HG03378 (cell line): ENCODE measurements at regions not wholly inside any gene's neighbourhood (a gene's known extent, or its start where the extent isn't known, plus 50 kb on each side); places are given as distances from the start of the nearest gene placed in this dataset.
"Not testable (repeated sequence)": the region's sequence is repeated elsewhere in the genome, so short reads cannot be mapped to it uniquely, and the experiment has no call there.

Source experiments
- ATAC-seq: cut with Tn5 transposase; IDR thresholded peaks from one replicate; pipeline ENCODE4 v1.9.1; 2021; ENCODE audit warnings: mild to moderate bottlenecking, moderate library complexity; ENCODE audit not compliant: unreplicated experiment

GRCh38 chr3:187795207-187795960 is 50.1 kb upstream of the BCL6 start:
- no peak for ATAC-seq

DNA sequence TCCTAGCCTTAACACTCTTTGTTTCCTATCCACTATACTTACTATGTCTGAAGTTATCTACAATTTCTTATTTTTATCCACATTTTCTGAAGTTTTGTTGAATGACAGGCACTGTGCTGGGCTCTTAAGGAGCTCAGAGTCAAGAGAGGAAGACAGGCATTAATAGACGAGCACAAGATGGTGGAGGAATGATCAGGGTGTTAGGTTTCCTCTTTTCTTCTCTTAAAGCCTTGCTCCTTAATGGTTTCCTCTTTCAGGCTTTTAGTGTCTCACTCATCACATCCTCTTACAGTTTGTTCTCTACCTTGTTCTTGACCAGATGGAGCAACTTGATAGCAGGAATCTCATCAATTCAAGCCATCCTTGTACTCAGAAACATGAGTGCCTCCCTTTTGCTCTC is 52.9 kb upstream of the BCL6 start:
- ATAC-seq, result no peak

GRCh38 chr3:187798531-187799530 is 53.6 kb upstream of the BCL6 start:
- no peak for ATAC-seq

- ATAC-seq, result peak; percentile 54
Measured at GRCh38 chr3:187799942-187800641, 54.8 kb upstream of the BCL6 start.

DNA sequence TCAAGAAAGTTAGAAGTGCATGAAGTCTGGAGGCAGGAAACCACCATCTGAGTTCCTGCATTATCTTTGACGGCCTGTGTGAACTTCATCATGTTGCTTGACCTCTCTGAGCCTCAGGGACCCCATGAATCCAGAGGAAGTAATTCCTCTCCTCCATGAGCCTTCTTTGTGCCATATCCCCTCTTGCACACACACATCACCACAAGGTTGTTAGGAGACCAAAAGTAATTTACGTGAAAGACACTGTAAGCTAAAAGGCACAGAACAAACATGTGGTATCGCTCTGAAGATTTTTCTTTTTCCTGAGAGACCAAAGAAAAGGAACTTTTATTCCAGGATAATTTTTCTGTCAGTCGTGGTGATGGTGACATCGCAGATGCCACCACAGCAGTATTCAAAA is 55.9 kb upstream of the BCL6 start:
- ATAC-seq, result no peak

GRCh38 chr3:187802203-187802927 is 57.1 kb upstream of the BCL6 start:
- ATAC-seq, result no peak

DNA sequence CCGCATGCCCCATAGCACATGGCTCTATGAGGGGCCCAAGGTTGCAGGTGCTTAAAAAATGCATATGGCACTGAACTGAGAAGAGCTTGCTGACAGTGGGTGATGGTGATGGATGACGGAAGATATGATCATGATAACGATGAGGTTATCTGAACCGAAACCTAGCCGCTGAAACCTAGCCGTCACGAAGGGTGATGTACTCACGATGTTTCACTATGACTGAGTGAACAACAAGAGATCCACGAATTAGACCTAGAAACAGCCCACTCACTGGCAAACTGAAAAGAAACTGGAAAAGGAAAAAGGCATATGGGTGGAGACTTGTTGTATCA is 57.6 kb upstream of the BCL6 start:
- ATAC-seq, result peak; percentile 94

DNA sequence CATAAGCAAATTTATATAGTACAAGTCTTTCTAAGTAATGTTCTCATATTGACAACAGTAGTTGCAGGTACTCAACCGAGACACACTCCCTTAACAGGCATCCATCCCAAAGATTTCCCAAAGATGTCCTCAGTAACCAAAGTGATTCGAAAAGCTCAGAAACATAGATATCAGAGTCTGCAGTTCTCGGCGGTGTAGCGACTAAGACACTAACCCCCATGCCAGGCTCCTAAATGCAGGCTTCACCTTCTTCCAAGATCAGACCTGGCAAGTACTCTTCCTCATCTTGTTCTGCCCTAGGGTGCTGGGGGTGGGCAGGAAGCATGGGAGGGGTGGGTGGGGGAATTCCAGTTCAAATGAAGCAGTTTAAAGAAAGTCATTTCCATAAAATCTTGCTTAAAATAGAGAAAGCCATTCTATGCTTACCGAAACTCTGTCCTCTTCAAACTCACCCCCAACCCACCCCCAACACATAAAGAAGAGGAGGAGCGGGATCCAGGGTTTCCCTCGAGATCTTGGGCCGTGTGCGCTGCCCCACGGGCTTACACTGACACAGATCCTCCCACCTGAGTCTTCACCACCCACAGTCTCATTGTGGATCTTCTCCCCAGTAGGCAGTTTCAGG is 59.0 kb upstream of the BCL6 start:
- ATAC-seq, result no peak

DNA sequence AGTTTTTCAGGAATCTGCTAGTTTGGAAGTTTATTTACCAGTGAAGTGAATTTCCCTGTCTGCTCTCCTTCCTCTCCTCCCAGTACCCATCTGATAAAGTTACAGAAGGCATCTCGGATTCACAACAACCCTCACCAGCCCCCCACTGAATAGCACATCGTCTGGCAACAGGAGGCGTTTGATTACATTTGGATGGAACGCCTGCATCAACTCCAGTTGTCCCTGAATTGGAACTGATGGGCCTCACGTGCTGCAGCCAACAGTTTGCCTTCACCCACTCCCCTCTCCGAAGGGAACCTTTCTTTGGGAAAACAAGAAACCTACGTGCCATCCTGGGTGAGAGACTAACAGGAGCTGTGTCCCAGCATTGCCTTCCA is 59.5 kb upstream of the BCL6 start:
- ATAC-seq, result no peak

DNA sequence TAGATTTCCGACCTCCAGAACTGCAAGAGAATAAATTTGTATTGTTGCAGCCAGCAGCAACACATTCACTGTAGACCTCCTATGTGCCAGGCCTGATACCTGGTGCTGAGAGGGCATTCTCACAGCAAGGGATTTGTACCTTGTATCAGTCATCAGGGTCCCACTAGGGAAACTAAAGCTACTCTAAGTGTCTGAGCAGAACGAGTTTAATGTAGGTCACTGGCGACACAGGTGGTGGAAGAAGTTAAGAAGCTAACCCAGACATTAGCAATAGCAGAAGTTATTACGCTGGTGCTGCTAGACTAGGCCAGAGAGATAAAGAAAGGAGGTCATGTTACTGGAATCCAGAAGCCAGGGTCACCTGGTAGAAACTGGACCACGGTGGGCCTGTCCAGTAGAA is 60.5 kb upstream of the BCL6 start:
- ATAC-seq, result no peak

- ATAC-seq, result peak; percentile 43
Measured at GRCh38 chr3:187807086-187807862, 62.0 kb upstream of the BCL6 start.

- ATAC-seq, result no peak
Measured at GRCh38 chr3:187808527-187808895, 63.2 kb upstream of the BCL6 start.

DNA sequence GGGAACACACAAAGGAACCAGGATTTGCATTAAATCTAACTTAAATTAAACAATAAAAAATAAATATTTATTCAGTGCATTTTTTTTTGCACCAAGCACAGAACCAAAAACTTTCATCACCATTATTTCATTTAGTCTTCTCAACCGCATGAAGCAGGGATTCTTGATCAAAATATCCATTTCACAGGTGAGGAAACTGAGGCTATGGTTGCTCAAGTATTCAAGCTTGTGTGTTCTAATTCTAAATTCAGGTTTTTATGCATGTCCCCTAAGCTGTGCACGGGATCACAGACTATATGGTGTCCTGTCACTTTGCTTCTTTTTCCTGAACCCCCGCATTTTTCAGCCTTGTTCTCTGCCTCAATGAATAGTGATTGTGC is 64.3 kb upstream of the BCL6 start:
- no peak for ATAC-seq

DNA sequence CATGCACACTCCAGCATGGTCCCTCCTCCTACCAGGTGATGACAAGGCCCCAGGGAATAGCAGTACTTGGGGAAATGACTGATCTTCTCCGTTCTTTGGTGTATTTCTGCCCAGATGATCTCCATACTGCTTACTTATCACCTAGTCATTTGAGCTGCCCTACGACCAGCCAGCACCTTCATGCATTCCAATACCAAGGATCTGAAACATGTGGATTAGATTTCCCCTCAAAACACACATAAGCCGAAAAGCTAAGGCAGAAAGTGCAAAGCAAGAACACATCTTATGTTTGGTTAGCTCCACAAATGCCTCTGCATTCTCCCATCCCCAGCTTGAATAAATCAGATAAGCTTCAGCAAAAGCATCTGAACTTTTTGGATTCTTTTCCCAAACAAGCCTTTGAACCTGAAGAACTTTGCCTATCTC is 64.8 kb upstream of the BCL6 start:
- no peak for ATAC-seq

DNA sequence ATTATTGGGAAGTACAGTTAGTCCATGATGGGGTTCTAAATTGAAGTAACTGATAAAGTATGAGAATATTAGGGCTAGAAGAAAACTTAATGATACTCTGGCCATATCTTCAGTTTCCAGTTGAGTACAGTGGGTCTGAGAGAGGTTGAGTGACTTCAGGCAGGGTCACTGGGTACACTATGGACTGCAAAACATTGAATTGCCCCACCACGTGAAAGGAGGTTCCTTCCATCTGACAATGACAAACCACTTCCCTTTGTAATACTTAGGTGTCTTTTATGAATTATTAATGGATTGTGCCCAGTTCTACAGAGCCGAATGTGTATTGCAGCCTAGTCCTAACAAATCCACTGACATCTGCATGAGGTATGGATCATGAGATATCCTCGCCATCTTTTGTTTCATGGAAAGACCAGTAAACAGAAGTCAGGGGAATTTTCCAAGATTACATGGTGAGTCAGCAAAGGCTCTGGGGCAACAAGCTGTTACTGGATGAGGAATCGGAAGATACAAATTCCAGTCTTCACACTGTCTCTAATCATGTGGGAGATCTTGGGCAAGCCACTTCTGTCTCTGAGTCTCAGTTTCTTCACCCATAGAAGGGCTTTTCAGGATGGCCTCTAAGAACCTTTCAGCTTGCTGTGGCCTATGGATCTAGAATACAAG is 66.5 kb upstream of the BCL6 start:
- ATAC-seq, result no peak

DNA sequence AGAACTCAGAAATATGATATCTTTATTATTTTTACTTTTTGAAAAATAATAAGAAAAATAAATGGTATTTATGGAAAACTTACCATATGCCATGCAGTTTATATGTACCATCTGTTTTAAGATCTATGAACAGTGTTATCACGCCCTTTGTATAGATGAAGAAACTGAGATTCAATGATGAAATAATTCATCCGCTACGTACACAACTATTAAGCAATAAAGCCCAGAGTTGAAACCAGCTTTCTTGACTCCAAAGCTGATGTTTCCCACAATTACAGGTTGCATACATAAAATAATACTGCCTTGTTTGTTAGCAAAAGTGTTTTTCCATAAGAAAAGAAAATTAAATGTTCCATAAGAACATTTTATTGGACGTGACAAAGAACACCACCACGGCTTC is 67.2 kb upstream of the BCL6 start:
- ATAC-seq, result no peak

- ATAC-seq, result no peak
Measured at GRCh38 chr3:187813198-187813597, 67.9 kb upstream of the BCL6 start.

DNA sequence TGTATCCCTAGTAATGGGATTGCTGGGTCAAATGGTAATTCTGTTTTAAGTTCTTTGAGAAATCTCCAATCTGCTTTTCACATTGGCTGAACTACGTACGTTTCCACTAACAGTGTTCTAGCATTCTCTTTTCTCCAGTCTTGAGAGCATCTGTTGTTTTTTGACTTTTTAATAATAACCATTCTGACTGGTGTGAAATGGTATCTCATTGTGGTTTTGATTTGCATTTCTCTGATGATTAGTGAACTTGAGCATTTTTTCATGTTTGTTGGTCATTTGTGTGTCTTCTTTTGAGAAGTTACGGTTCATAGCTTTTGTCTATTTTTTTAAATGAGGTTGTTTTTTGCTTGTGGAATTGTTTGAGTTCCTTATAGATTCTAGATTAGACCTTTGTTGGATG is 72.5 kb upstream of the BCL6 start:
- not testable (repeated sequence) for ATAC-seq

DNA sequence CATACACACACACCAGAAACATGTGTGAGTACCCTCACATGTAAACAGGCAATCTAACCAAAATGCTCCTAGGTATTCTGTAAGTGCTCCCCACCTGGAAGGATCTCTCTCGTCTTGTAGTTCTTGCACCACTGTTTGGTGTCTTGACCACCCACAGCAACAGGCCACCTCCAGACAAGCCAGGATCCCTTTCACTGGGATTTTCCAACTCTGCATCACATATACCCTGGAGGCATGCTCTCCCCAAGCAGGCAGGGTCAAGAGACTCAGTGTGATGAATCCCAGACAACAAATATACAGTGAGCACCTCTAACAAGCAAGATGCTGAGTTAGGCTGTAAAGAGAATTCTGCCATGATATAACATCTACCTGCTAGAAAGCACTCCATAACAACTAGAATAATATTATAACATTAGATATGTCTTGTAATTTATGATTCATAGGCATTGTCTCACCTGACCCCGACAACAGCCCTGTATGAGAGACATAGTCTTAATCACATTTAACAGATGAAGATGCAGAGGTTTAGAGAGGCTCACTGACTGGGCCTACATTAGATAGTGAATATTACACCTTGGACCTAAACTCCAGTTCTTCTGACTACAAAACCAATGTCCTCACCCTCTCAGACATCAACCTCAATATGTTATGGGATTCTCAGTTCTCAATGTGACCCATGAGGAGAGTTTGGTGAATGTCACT is 76.5 kb upstream of the BCL6 start:
- ATAC-seq, result no peak
